Loucy (cell line): ENCODE measurements at regions not wholly inside any gene's neighbourhood (a gene's known extent, or its start where the extent isn't known, plus 50 kb on each side); places are given as distances from the start of the nearest gene placed in this dataset.
"Not testable (repeated sequence)": the region's sequence is repeated elsewhere in the genome, so short reads cannot be mapped to it uniquely, and the experiment has no call there.

Source experiments
- H2AFZ ChIP-seq: fragments of 200-600 bp; sonication (generic); 2 replicates; pipeline ENCODE4 v1.6.0; 2016; ENCODE audit warnings: antibody characterized with exemption, mild to moderate bottlenecking, low read length, moderate library complexity
- H3F3A ChIP-seq: fragments of 200-600 bp; 2 replicates; pipeline ENCODE4 v1.6.0; 2016; ENCODE audit warnings: antibody characterized with exemption, low read depth, mild to moderate bottlenecking
- H3K27me3 ChIP-seq: fragments of 200-600 bp; sonication (generic); 2 replicates; pipeline ENCODE4 v1.6.1; 2014; ENCODE audit warnings: low read length, mild to moderate bottlenecking; ENCODE audit not compliant: insufficient read depth, poor library complexity, severe bottlenecking
- H3K36me3 ChIP-seq: fragments of 200-600 bp; sonication (generic); 2 replicates; pipeline ENCODE4 v1.6.1; 2016; ENCODE audit warnings: low read length; ENCODE audit not compliant: insufficient read depth
- H3K4me1 ChIP-seq: fragments of 200-600 bp; sonication (generic); 2 replicates; pipeline ENCODE4 v1.5.1; 2014; ENCODE audit warnings: low read length, mild to moderate bottlenecking; ENCODE audit not compliant: insufficient read depth, poor library complexity, severe bottlenecking
- H3K4me2 ChIP-seq: fragments of 200-600 bp; sonication (generic); 2 replicates; pipeline ENCODE4 v1.6.0; 2014; ENCODE audit warnings: antibody characterized with exemption, low read length, low read depth, mild to moderate bottlenecking; ENCODE audit not compliant: poor library complexity, severe bottlenecking
- H3K4me3 ChIP-seq: fragments of 200-600 bp; sonication (generic); 2 replicates; pipeline ENCODE4 v1.5.1; 2014; ENCODE audit warnings: low read length, mild to moderate bottlenecking, mixed read lengths; ENCODE audit not compliant: poor library complexity, severe bottlenecking
- H3K79me2 ChIP-seq: fragments of 200-600 bp; sonication (generic); 2 replicates; pipeline ENCODE4 v1.6.1; 2014; ENCODE audit warnings: low read length; ENCODE audit not compliant: insufficient read depth
- H3K9ac ChIP-seq: fragments of 200-600 bp; sonication (generic); 2 replicates; pipeline ENCODE4 v1.6.0; 2014; ENCODE audit warnings: mild to moderate bottlenecking, low read depth, low read length, moderate library complexity; ENCODE audit not compliant: poor library complexity, severe bottlenecking
- H3K9me2 ChIP-seq: fragments of 200-600 bp; sonication (generic); replicated peaks from 2 replicates; pipeline ENCODE4 v1.6.1; 2016; ENCODE audit warnings: low read depth, low read length, mixed read lengths
- H3K9me3 ChIP-seq: fragments of 200-600 bp; sonication (generic); 2 replicates; pipeline ENCODE4 v1.6.1; 2014; ENCODE audit warnings: mild to moderate bottlenecking, antibody characterized with exemption, low read length, low read depth; ENCODE audit not compliant: insufficient read depth
- H4K20me1 ChIP-seq: fragments of 200-600 bp; sonication (generic); 2 replicates; pipeline ENCODE4 v1.6.0; 2014; ENCODE audit warnings: antibody characterized with exemption, low read length, mild to moderate bottlenecking; ENCODE audit not compliant: insufficient read depth, poor library complexity, severe bottlenecking
- EZH2phosphoT487 ChIP-seq: fragments of 200-600 bp; IDR thresholded peaks from 2 replicates; pipeline ENCODE4 v1.6.1; 2018; ENCODE audit warnings: antibody characterized with exemption, mild to moderate bottlenecking, moderate library complexity, borderline replicate concordance
- TF ChIP-seq, protein P1 (sequence below): fragments of 200-600 bp; sonication (generic); conservative IDR thresholded peaks from 2 replicates; pipeline ENCODE4 v1.5.1; 2014; ENCODE audit warnings: mild to moderate bottlenecking, antibody characterized with exemption, low read length

DNA sequence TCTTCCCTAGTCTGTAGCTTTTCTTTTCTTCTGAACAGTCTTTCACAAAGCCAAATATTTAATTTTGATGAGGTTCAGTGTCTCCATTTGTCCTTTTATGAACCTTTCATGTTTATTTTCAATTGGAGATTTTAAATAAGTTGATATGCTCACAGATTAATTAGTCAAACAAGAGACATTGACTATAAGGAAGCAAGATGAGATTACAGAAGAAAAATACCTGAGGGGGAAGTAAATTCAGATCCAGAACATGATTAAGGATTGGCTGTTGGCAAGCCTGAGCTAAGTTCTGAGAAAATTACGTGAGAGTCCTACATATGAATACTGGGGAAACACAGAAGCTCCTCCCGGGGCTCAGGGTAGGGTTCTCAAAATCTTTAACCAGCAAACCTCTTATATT, 1039.8 kb upstream of the SEMA6A start:
- Histone ChIP-seq H2AFZ (no peak overlapping the region), H4K20me1 (no peaks in the 10 kb centered on the region), H3F3A (no peaks in the 10 kb centered on the region), H3K79me2 (no peaks in the 10 kb centered on the region), H3K4me2 (no peak overlapping the region), H3K4me3 (no peak overlapping the region), H3K27me3 (no peaks in the 10 kb centered on the region), H3K9me3 (no peaks in the 10 kb centered on the region), H3K4me1 (no peaks in the 10 kb centered on the region), H3K9ac (no peak overlapping the region), H3K9me2 (no peaks in the 10 kb centered on the region), H3K36me3 (no peaks in the 10 kb centered on the region)
- TF ChIP-seq EZH2phosphoT487: no peak
- TF ChIP-seq, protein P1, sequence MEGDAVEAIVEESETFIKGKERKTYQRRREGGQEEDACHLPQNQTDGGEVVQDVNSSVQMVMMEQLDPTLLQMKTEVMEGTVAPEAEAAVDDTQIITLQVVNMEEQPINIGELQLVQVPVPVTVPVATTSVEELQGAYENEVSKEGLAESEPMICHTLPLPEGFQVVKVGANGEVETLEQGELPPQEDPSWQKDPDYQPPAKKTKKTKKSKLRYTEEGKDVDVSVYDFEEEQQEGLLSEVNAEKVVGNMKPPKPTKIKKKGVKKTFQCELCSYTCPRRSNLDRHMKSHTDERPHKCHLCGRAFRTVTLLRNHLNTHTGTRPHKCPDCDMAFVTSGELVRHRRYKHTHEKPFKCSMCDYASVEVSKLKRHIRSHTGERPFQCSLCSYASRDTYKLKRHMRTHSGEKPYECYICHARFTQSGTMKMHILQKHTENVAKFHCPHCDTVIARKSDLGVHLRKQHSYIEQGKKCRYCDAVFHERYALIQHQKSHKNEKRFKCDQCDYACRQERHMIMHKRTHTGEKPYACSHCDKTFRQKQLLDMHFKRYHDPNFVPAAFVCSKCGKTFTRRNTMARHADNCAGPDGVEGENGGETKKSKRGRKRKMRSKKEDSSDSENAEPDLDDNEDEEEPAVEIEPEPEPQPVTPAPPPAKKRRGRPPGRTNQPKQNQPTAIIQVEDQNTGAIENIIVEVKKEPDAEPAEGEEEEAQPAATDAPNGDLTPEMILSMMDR: no peak

DNA sequence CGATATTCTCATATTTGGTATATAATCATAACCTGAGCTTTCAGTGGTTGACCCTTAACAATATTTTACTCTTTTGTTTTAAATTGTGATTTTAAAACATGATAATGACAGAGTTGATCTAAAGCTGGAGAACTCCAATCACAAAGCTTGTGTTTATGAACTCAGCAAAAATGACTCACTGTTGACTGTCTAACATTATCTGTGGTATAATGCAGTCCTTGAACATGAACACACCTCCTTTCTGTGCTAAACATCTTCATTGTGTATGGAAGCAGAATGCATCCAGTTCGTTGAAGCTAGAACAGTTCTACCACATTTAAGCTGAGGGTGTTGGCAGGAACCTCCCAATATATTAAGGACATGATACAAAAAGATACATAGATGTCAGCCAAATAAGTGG, 1030.2 kb upstream of the SEMA6A start:
- no peaks in the 10 kb centered on the region for H3F3A ChIP-seq
- no peak overlapping the region for H3K4me3 ChIP-seq
- H3K9me2 ChIP-seq: no peaks in the 10 kb centered on the region
- TF ChIP-seq, protein P1: no peak
- no peak for TF ChIP-seq EZH2phosphoT487
- no peak overlapping the region for H2AFZ ChIP-seq
- H3K9me3 ChIP-seq: no peaks in the 10 kb centered on the region
- H3K4me1 ChIP-seq: no peaks in the 10 kb centered on the region
- no peak overlapping the region for H3K9ac ChIP-seq
- no peaks in the 10 kb centered on the region for H3K36me3 ChIP-seq
- no peaks in the 10 kb centered on the region for H3K79me2 ChIP-seq
- no peaks in the 10 kb centered on the region for H3K27me3 ChIP-seq
- H4K20me1 ChIP-seq: no peaks in the 10 kb centered on the region
- no peak overlapping the region for H3K4me2 ChIP-seq

DNA sequence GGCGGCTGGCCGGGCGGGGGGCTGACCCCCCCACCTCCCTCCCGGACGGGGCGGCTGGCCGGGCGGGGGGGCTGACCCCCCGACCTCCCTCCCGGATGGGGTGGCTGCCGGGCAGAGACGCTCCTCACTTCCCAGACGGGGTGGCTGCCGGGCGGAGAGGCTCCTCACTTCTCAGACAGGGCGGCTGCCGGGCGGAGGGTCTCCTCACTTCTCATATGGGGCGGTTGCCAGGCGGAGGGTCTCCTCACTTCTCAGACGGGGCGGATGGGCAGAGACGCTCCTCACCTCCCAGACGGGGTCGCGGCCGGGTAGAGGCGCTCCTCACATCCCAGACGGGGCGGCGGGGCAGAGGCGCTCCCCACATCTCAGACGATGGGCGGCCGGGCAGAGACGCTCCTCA, 1025.2 kb upstream of the SEMA6A start:
- not testable (repeated sequence) for H3K27me3 ChIP-seq, H4K20me1 ChIP-seq, H3K79me2 ChIP-seq, H3K4me3 ChIP-seq, H3K36me3 ChIP-seq, H3K4me1 ChIP-seq, H3K9ac ChIP-seq, H3K9me2 ChIP-seq, H3K4me2 ChIP-seq, H3K9me3 ChIP-seq, H3F3A ChIP-seq, H2AFZ ChIP-seq

DNA sequence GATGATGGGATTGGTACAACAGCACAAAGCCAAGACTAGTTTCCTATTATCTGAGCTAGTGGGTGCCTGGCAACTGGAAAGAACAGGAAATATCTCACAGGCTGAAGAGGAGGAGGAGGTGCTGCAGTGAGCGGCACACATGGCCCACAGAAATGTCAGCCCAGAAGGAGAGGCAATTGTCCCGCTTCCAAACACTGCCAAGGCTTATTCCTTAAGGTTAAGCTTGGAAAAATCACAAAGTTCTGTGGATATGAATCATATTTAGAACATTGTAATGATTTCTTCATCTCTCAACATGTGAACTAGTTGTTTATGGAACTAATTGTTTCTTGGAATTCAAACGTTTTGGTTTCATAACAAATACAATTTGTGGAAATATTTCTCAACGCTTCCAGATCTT, 1019.5 kb upstream of the SEMA6A start:
- no peaks in the 10 kb centered on the region for H3K27me3 ChIP-seq
- no peaks in the 10 kb centered on the region for H3F3A ChIP-seq
- H3K79me2 ChIP-seq: no peaks in the 10 kb centered on the region
- no peaks in the 10 kb centered on the region for H3K36me3 ChIP-seq
- H3K4me3 ChIP-seq: no peak overlapping the region
- no peaks in the 10 kb centered on the region for H4K20me1 ChIP-seq
- no peak overlapping the region for H2AFZ ChIP-seq
- no peaks in the 10 kb centered on the region for H3K4me1 ChIP-seq
- H3K9ac ChIP-seq: no peak overlapping the region
- H3K9me2 ChIP-seq: no peaks in the 10 kb centered on the region
- H3K4me2 ChIP-seq: no peak overlapping the region
- TF ChIP-seq, protein P1: no peak
- TF ChIP-seq EZH2phosphoT487: no peak
- H3K9me3 ChIP-seq: no peaks in the 10 kb centered on the region
